GM19351 (cell line): ENCODE measurements at regions not wholly inside any gene's neighbourhood (a gene's known extent, or its start where the extent isn't known, plus 50 kb on each side); places are given as distances from the start of the nearest gene placed in this dataset.
"Not testable (repeated sequence)": the region's sequence is repeated elsewhere in the genome, so short reads cannot be mapped to it uniquely, and the experiment has no call there.

Source experiments
- ATAC-seq: cut with Tn5 transposase; IDR thresholded peaks from one replicate; pipeline ENCODE4 v1.9.1; 2021; ENCODE audit warnings: mild to moderate bottlenecking, moderate library complexity; ENCODE audit not compliant: unreplicated experiment

- no peak for ATAC-seq
These were observed 1369.8 kb upstream of the NUDT12 start for GRCh38 chr5:104932431-104932830.

GRCh38 chr5:104928906-104929520, 1366.4 kb upstream of the NUDT12 start:
- ATAC-seq, result no peak

- ATAC-seq, result no peak
These were observed 1352.6 kb upstream of the NUDT12 start for GRCh38 chr5:104915226-104915625.

- no peak for ATAC-seq
These were observed 1352.0 kb upstream of the NUDT12 start for GRCh38 chr5:104914536-104915070.

GRCh38 chr5:104913841-104914281, 1351.3 kb upstream of the NUDT12 start:
- no peak for ATAC-seq

GRCh38 chr5:104909803-104910202, 1347.2 kb upstream of the NUDT12 start:
- no peak for ATAC-seq

GRCh38 chr5:104904561-104904960, 1342.0 kb upstream of the NUDT12 start:
- ATAC-seq, result no peak

- ATAC-seq, result no peak
These were observed 1341.4 kb upstream of the NUDT12 start for GRCh38 chr5:104903941-104904340.

GRCh38 chr5:104891596-104891995, 1329.0 kb upstream of the NUDT12 start:
- no peak for ATAC-seq

GRCh38 chr5:104890767-104891166, 1328.2 kb upstream of the NUDT12 start:
- no peak for ATAC-seq

GRCh38 chr5:104859437-104859836, 1296.8 kb upstream of the NUDT12 start:
- no peak for ATAC-seq

GRCh38 chr5:104852099-104852498, 1289.5 kb upstream of the NUDT12 start:
- not testable (repeated sequence) for ATAC-seq

GRCh38 chr5:104845541-104845940, 1283.0 kb upstream of the NUDT12 start:
- ATAC-seq, result no peak

GRCh38 chr5:104843822-104844221, 1281.2 kb upstream of the NUDT12 start:
- ATAC-seq, result no peak

GRCh38 chr5:104840284-104840683, 1277.7 kb upstream of the NUDT12 start:
- ATAC-seq, result no peak

GRCh38 chr5:104831515-104831914, 1268.9 kb upstream of the NUDT12 start:
- ATAC-seq, result not testable (repeated sequence)

GRCh38 chr5:104821606-104822005, 1259.0 kb upstream of the NUDT12 start:
- no peak for ATAC-seq

- ATAC-seq, result no peak
These were observed 1254.5 kb upstream of the NUDT12 start for GRCh38 chr5:104817127-104817526.

GRCh38 chr5:104815212-104815611, 1252.6 kb upstream of the NUDT12 start:
- no peak for ATAC-seq

GRCh38 chr5:104800440-104801048, 1238.0 kb upstream of the NUDT12 start:
- ATAC-seq, result no peak

- ATAC-seq, result no peak
These were observed 1231.1 kb upstream of the NUDT12 start for GRCh38 chr5:104793755-104794080.

GRCh38 chr5:104793031-104793754, 1230.6 kb upstream of the NUDT12 start:
- no peak for ATAC-seq
